ENCODE measurements at regions not wholly inside any gene's neighbourhood (a gene's known extent, or its start where the extent isn't known, plus 50 kb on each side); places are given as distances from the start of the nearest gene placed in this dataset.

DNA sequence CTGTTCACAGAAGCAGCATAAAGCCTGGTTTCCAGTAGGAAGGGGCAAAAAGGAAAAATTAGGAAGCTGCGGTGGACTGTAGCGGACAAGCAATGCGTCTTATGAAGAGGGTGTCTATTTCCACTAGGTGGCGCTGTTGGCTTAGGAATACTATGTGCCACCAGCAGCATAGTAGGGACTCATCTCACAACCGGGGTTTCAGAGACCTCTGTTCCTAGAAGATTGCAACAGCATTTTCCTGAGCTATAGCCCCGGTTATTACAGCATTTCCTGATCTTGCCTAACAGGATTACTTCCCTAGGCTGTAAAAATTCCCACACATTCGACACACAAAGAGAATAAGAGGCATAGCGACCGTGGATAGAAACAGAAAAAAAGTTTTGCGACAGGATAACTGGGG lies 683.0 kb downstream of the TBL1XR1 start:
- TF ChIP-seq, protein P1, sequence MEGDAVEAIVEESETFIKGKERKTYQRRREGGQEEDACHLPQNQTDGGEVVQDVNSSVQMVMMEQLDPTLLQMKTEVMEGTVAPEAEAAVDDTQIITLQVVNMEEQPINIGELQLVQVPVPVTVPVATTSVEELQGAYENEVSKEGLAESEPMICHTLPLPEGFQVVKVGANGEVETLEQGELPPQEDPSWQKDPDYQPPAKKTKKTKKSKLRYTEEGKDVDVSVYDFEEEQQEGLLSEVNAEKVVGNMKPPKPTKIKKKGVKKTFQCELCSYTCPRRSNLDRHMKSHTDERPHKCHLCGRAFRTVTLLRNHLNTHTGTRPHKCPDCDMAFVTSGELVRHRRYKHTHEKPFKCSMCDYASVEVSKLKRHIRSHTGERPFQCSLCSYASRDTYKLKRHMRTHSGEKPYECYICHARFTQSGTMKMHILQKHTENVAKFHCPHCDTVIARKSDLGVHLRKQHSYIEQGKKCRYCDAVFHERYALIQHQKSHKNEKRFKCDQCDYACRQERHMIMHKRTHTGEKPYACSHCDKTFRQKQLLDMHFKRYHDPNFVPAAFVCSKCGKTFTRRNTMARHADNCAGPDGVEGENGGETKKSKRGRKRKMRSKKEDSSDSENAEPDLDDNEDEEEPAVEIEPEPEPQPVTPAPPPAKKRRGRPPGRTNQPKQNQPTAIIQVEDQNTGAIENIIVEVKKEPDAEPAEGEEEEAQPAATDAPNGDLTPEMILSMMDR (conservative IDR thresholded peaks at IDR 0.05; ENCODE audit: low read depth, low read length) = peak; percentile 54
- no peak for TF ChIP-seq EZH2 (IDR thresholded peaks at IDR 0.05; ENCODE audit: borderline replicate concordance, low read depth, low read length, poor library complexity, severe bottlenecking)
